Keratinocyte (primary cell): ENCODE measurements at regions not wholly inside any gene's neighbourhood (a gene's known extent, or its start where the extent isn't known, plus 50 kb on each side); places are given as distances from the start of the nearest gene placed in this dataset.

Experiments
- DNase-seq: peaks from one replicate; pipeline ENCODE4 v3.0.0-alpha.2; 2011; ENCODE audit warnings: low read depth, missing footprints, low spot score
- FAIRE-seq: peaks from 2 replicates; lab custom pipeline; 2011; peaks lifted over from hg19 to GRCh38; lab: Jason Lieb, UNC
- H2AFZ ChIP-seq: 2 replicates; pipeline ENCODE4 v1.6.0; 2012; ENCODE audit warnings: low read length, control low read depth, inconsistent platforms; ENCODE audit not compliant: control insufficient read depth
- H3K27ac ChIP-seq: 2 replicates; pipeline ENCODE4 v1.5.1; 2011; ENCODE audit warnings: low read length; ENCODE audit not compliant: control insufficient read depth, insufficient read depth
- H3K27me3 ChIP-seq: 3 replicates; pipeline ENCODE4 v1.6.0; 2011; ENCODE audit warnings: low read length; ENCODE audit not compliant: control insufficient read depth, insufficient read depth; ENCODE audit errors: extremely low read depth
- H3K36me3 ChIP-seq, 2 experiments: 2 replicates in 1 of 2; 3 replicates in 1 of 2; pipeline ENCODE4 v1.5.1; 2011; ENCODE audit warnings: low read length in 2 of 2, mild to moderate bottlenecking in 1 of 2; ENCODE audit not compliant: control insufficient read depth in 2 of 2, insufficient read depth in 2 of 2; ENCODE audit errors: extremely low read depth in 1 of 2
- H3K4me1 ChIP-seq: 3 replicates; pipeline ENCODE4 v1.5.1; 2011; ENCODE audit warnings: low read length; ENCODE audit not compliant: control insufficient read depth, insufficient read depth; ENCODE audit errors: extremely low read depth
- H3K4me2 ChIP-seq: 3 replicates; pipeline ENCODE4 v1.6.0; 2011; ENCODE audit warnings: low read depth, low read length; ENCODE audit not compliant: control insufficient read depth, insufficient read depth; ENCODE audit errors: extremely low read depth
- H3K4me3 ChIP-seq, 3 experiments: fragments of 200-600 bp in 1 of 3; sonication (generic) in 1 of 3; 2 replicates in 2 of 3; 3 replicates in 1 of 3; pipeline ENCODE4 v1.5.1; 2011 to 2016; ENCODE audit warnings: low read length in 3 of 3, mild to moderate bottlenecking in 3 of 3, control low read depth in 2 of 3, inconsistent platforms in 1 of 3, low read depth in 1 of 3, mixed read lengths in 1 of 3, mixed run types in 1 of 3, moderate library complexity in 1 of 3; ENCODE audit not compliant: control insufficient read depth in 2 of 3, insufficient read depth in 2 of 3; ENCODE audit errors: extremely low read depth in 1 of 3
- H3K79me2 ChIP-seq: 2 replicates; pipeline ENCODE4 v1.6.0; 2012; ENCODE audit warnings: low read length; ENCODE audit not compliant: control insufficient read depth, insufficient read depth
- H3K9ac ChIP-seq: 3 replicates; pipeline ENCODE4 v1.6.0; 2011; ENCODE audit warnings: low read length; ENCODE audit not compliant: control insufficient read depth, insufficient read depth; ENCODE audit errors: extremely low read depth
- H3K9me1 ChIP-seq: 3 replicates; pipeline ENCODE4 v1.6.0; 2011; ENCODE audit warnings: low read length; ENCODE audit not compliant: control insufficient read depth, insufficient read depth; ENCODE audit errors: extremely low read depth
- H3K9me3 ChIP-seq: 2 replicates; pipeline ENCODE4 v1.5.1; 2012; ENCODE audit warnings: low read depth, low read length; ENCODE audit not compliant: control insufficient read depth
- H4K20me1 ChIP-seq: 3 replicates; pipeline ENCODE4 v1.6.0; 2011; ENCODE audit warnings: low read length; ENCODE audit not compliant: control insufficient read depth, insufficient read depth; ENCODE audit errors: extremely low read depth
- EZH2 ChIP-seq: IDR thresholded peaks from one replicate; pipeline ENCODE4 v1.6.1; 2012; ENCODE audit warnings: inconsistent platforms, mild to moderate bottlenecking, low read length, moderate library complexity
- dilution Hi-C: fragments of 300-500 bp; cut with MboI; formaldehyde crosslinking; loops from one replicate; pipeline ENCODE4 v1.7.0; 2020; ENCODE audit warnings: low sequenced_read_pairs; ENCODE audit not compliant: extremely low pct_ligation_motif_present
- TF ChIP-seq, protein P1 (sequence below), 3 experiments: IDR thresholded peaks in 1 of 3; conservative IDR thresholded peaks in 1 of 3; optimal IDR thresholded peaks in 1 of 3; 2 replicates in 2 of 3; 3 replicates in 1 of 3; pipeline versions ENCODE3 to v1.5.1; 2011; ENCODE audit warnings: low read length in 3 of 3, mild to moderate bottlenecking in 3 of 3, moderate library complexity in 2 of 3, control low read depth in 1 of 3, inconsistent platforms in 1 of 3; ENCODE audit not compliant: insufficient read depth in 2 of 3; ENCODE audit errors: extremely low read depth in 1 of 3

DNA sequence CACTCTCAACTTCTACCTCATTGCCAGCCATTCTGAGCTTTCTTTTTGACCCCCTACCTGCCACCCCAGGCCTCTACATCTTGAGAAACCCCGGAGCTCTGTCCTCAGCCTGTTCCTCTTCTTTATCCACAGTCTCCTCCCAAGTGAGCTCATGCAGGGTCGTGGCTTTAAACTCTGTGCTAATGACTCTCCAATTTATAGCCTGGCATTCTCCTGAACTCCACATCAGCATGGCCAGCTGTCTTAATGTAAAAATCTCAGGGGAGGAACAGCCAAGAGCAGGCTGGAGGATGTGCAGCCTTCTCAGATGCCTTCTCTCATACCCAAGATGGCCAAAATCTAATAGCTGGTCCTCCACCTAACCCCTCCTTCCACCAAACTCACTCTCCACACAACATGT lies 84.2 kb downstream of the CCDC185 start:
- Histone ChIP-seq H4K20me1 (no peaks in the 10 kb centered on the region), H3K36me3 (no peaks in the 10 kb centered on the region), H3K4me1 (peaks cover 5% of the 10 kb centered on the region), H3K79me2 (no peaks in the 10 kb centered on the region), H3K4me2 (no peak overlapping the region), H3K9ac (no peak overlapping the region), H3K27ac (no peak overlapping the region), H3K9me1 (no peaks in the 10 kb centered on the region), H2AFZ (no peak overlapping the region), H3K27me3 (peaks cover 21% of the 10 kb centered on the region), H3K9me3 (no peaks in the 10 kb centered on the region), H3K4me3 (no peak overlapping the region)
- no peak for DNase-seq
- dilution Hi-C loops = no loop called here
- FAIRE-seq = no peak
- no peak for TF ChIP-seq EZH2
- TF ChIP-seq, protein P1, sequence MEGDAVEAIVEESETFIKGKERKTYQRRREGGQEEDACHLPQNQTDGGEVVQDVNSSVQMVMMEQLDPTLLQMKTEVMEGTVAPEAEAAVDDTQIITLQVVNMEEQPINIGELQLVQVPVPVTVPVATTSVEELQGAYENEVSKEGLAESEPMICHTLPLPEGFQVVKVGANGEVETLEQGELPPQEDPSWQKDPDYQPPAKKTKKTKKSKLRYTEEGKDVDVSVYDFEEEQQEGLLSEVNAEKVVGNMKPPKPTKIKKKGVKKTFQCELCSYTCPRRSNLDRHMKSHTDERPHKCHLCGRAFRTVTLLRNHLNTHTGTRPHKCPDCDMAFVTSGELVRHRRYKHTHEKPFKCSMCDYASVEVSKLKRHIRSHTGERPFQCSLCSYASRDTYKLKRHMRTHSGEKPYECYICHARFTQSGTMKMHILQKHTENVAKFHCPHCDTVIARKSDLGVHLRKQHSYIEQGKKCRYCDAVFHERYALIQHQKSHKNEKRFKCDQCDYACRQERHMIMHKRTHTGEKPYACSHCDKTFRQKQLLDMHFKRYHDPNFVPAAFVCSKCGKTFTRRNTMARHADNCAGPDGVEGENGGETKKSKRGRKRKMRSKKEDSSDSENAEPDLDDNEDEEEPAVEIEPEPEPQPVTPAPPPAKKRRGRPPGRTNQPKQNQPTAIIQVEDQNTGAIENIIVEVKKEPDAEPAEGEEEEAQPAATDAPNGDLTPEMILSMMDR (optimal IDR thresholded peaks at IDR 0.05 in 1 of 3, IDR thresholded peaks at IDR 0.05 in 1 of 3, conservative IDR thresholded peaks at IDR 0.05 in 1 of 3; ENCODE audit: extremely low read depth in 1 of 3, insufficient read depth in 2 of 3, low read length in 3 of 3) = no peak

DNA sequence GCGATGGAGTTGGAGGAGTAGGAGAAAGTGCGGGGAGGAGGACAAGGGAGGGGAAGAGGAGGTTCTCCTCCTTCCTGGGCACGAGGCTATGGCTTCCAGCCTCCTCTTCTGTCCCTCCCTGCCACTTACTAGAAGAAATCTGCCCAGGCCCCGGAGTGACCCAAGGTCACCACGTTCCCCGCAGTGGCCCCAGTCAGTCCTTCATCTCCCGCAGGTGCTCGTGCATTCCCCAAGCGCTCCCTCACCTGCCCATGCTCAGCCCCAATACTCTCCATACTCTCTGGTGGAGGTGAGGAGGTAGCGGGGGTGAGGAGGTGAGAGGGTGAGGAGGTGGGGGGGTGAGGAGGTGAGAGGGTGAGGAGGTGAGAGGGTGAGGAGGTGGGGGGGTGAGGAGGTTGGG lies 85.4 kb downstream of the CCDC185 start:
- dilution Hi-C loops = no loop called here
- H3K9me1 ChIP-seq = no peaks in the 10 kb centered on the region
- TF ChIP-seq EZH2 = no peak
- TF ChIP-seq, protein P1 (optimal IDR thresholded peaks at IDR 0.05 in 1 of 3, IDR thresholded peaks at IDR 0.05 in 1 of 3, conservative IDR thresholded peaks at IDR 0.05 in 1 of 3; ENCODE audit: extremely low read depth in 1 of 3, insufficient read depth in 2 of 3, low read length in 3 of 3) = no peak
- H3K4me2 ChIP-seq = no peak overlapping the region
- no peaks in the 10 kb centered on the region for H4K20me1 ChIP-seq
- H3K9me3 ChIP-seq = no peaks in the 10 kb centered on the region
- no peak overlapping the region for H2AFZ ChIP-seq
- no peaks in the 10 kb centered on the region for H3K36me3 ChIP-seq
- H3K9ac ChIP-seq = no peak overlapping the region
- H3K27me3 ChIP-seq = peaks cover 21% of the 10 kb centered on the region
- DNase-seq (no peak), FAIRE-seq (no peak)
- H3K4me3 ChIP-seq = no peak overlapping the region
- H3K27ac ChIP-seq = no peak overlapping the region
- H3K4me1 ChIP-seq = peaks cover 5% of the 10 kb centered on the region
- no peaks in the 10 kb centered on the region for H3K79me2 ChIP-seq
